NT2/D1 (cell line): ENCODE measurements at regions not wholly inside any gene's neighbourhood (a gene's known extent, or its start where the extent isn't known, plus 50 kb on each side); places are given as distances from the start of the nearest gene placed in this dataset.

Experiments used
- DNase-seq: peaks from one replicate; pipeline ENCODE4 v3.0.0-alpha.2; 2011; ENCODE audit warnings: low read depth, low spot score
- H3K27me3 ChIP-seq: 2 replicates; pipeline ENCODE4 v1.6.0; 2011; ENCODE audit warnings: mild to moderate bottlenecking; ENCODE audit not compliant: insufficient read length, insufficient read depth
- H3K36me3 ChIP-seq: 2 replicates; pipeline ENCODE4 v1.6.1; 2011; ENCODE audit warnings: mild to moderate bottlenecking, low read length, mixed read lengths; ENCODE audit not compliant: insufficient read depth, insufficient read length
- H3K4me1 ChIP-seq: 2 replicates; pipeline ENCODE4 v1.5.1; 2011; ENCODE audit not compliant: insufficient read depth, insufficient read length
- H3K4me3 ChIP-seq: 2 replicates; pipeline ENCODE4 v1.5.1; 2011; ENCODE audit warnings: low read depth; ENCODE audit not compliant: insufficient read length
- H3K9ac ChIP-seq: 2 replicates; pipeline ENCODE4 v1.6.0; 2011; ENCODE audit warnings: low read depth; ENCODE audit not compliant: insufficient read length
- H3K9me3 ChIP-seq: 2 replicates; pipeline ENCODE4 v1.5.1; 2011; ENCODE audit warnings: mild to moderate bottlenecking, low read length; ENCODE audit not compliant: insufficient read depth
- SUZ12 ChIP-seq: IDR thresholded peaks from 2 replicates; pipeline ENCODE4 v1.6.1; 2011; ENCODE audit not compliant: insufficient read length, insufficient read depth; ENCODE audit errors: extremely low read depth
- YY1 ChIP-seq: IDR thresholded peaks from 2 replicates; pipeline ENCODE4 v1.6.1; 2011; ENCODE audit not compliant: insufficient read length, insufficient read depth
- ZNF274 ChIP-seq: IDR thresholded peaks from 2 replicates; pipeline ENCODE4 v1.6.1; 2011; ENCODE audit warnings: mild to moderate bottlenecking, low read depth, low read length

- no peaks in the 10 kb centered on the region for H3K4me1 ChIP-seq
- TF ChIP-seq YY1 = no peak
- TF ChIP-seq SUZ12 = no peak
- TF ChIP-seq ZNF274 = no peak
- H3K9ac ChIP-seq = no peak overlapping the region
- H3K27me3 ChIP-seq = peaks cover 9% of the 10 kb centered on the region
- no peaks in the 10 kb centered on the region for H3K9me3 ChIP-seq
- H3K4me3 ChIP-seq = no peak overlapping the region
- no peaks in the 10 kb centered on the region for H3K36me3 ChIP-seq
- no peak for DNase-seq
Observed at GRCh38 chr22:45103756-45104155, 60.0 kb upstream of the NUP50 start.

- no peak overlapping the region for H3K4me3 ChIP-seq
- no peak overlapping the region for H3K9ac ChIP-seq
- H3K9me3 ChIP-seq = no peaks in the 10 kb centered on the region
- H3K27me3 ChIP-seq = peaks cover 9% of the 10 kb centered on the region
- DNase-seq = no peak
- TF ChIP-seq SUZ12 (no peak), YY1 (no peak), ZNF274 (no peak)
- H3K4me1 ChIP-seq = no peaks in the 10 kb centered on the region
- no peaks in the 10 kb centered on the region for H3K36me3 ChIP-seq
Observed at GRCh38 chr22:45104313-45104712, 59.4 kb upstream of the NUP50 start.

DNA sequence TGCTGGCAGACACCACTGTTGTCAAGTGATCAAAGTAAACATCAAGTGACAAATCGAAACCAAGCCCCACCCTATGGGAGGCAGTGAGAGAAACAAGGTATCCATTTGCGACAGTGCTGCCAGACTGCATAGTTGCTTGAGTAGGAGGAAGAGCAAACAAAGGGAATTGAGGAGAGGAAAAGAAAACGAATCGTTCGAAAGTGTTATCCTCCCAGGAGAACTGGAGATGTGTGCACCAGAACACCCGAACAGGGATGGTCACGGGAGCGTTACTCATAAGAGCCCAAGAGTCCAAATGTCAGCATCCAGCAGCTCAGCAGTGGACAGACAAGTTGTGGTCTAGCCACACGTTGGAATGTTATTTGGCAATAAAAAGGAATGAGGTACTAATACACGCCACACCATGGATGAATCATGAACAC is 58.4 kb upstream of the NUP50 start:
- TF ChIP-seq ZNF274 (no peak), YY1 (no peak), SUZ12 (no peak)
- Histone ChIP-seq H3K4me1 (no peaks in the 10 kb centered on the region), H3K9ac (no peak overlapping the region), H3K4me3 (no peak overlapping the region), H3K36me3 (no peaks in the 10 kb centered on the region), H3K27me3 (peaks cover 9% of the 10 kb centered on the region), H3K9me3 (no peaks in the 10 kb centered on the region)
- no peak for DNase-seq

DNA sequence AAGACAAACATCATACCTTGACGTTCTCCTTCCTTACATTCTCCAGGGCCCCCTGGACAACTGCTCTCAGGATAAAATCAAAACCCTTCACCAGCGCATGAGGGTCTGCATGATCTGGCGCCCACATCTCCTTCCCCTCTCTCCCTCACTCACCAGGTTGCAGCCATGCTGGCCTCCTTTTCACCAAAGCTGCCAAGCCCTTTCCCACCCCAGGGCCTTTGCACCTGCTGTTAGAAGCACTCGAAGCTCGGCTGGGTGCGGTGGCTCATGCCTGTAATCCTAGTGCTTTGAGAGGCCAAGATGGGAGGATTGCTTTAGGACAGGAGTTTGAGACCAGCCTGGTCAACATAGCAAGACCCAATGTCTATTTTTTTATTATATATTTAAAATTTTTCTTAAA is 56.1 kb upstream of the NUP50 start:
- no peak for TF ChIP-seq ZNF274
- TF ChIP-seq SUZ12 = no peak
- no peak for TF ChIP-seq YY1
- H3K27me3 ChIP-seq = peaks cover 9% of the 10 kb centered on the region

GRCh38 chr22:45112136-45112879 is 51.4 kb upstream of the NUP50 start:
- H3K4me1 ChIP-seq = no peaks in the 10 kb centered on the region
- no peak for TF ChIP-seq ZNF274
- TF ChIP-seq SUZ12 = no peak
- no peak for TF ChIP-seq YY1
- H3K27me3 ChIP-seq = peaks cover 3% of the 10 kb centered on the region
- H3K4me3 ChIP-seq = no peak overlapping the region
- H3K9ac ChIP-seq = no peak overlapping the region
- DNase-seq = no peak
- H3K36me3 ChIP-seq = no peaks in the 10 kb centered on the region
- H3K9me3 ChIP-seq = 0 out of 2 replicates have a peak, but pooled peaks cover 9% of the 10 kb centered on the region

More for the DNA sequence above, 56.1 kb upstream of the NUP50 start:
- Histone ChIP-seq H3K36me3 (no peaks in the 10 kb centered on the region), H3K4me3 (no peak overlapping the region), H3K9me3 (0 out of 2 replicates have a peak, but pooled peaks cover 7% of the 10 kb centered on the region), H3K4me1 (no peaks in the 10 kb centered on the region), H3K9ac (no peak overlapping the region)
- DNase-seq = no peak
